SJCRH30 (cell line): ENCODE measurements at regions not wholly inside any gene's neighbourhood (a gene's known extent, or its start where the extent isn't known, plus 50 kb on each side); places are given as distances from the start of the nearest gene placed in this dataset.

Experiments used
- DNase-seq, 2 experiments: peaks; one replicate each; pipeline ENCODE4 v3.0.0-alpha.2; 2015 to 2020
- H3K27ac ChIP-seq: fragments of 250-450 bp; sonication (Bioruptor Pico); 2 replicates; pipeline ENCODE4 v1.5.1; 2020; ENCODE audit warnings: mild to moderate bottlenecking, moderate library complexity
- H3K27me3 ChIP-seq: fragments of 250-450 bp; sonication (Bioruptor Pico); 2 replicates; pipeline ENCODE4 v1.5.1; 2020; ENCODE audit warnings: mild to moderate bottlenecking, moderate library complexity
- H3K36me3 ChIP-seq: fragments of 250-450 bp; sonication (Bioruptor Pico); 2 replicates; pipeline ENCODE4 v1.5.1; 2020; ENCODE audit warnings: mild to moderate bottlenecking, moderate library complexity
- H3K4me1 ChIP-seq: fragments of 250-450 bp; sonication (Bioruptor Pico); 2 replicates; pipeline ENCODE4 v1.5.1; 2020; ENCODE audit warnings: mild to moderate bottlenecking, moderate library complexity
- H3K4me3 ChIP-seq: fragments of 250-450 bp; sonication (Bioruptor Pico); 2 replicates; pipeline ENCODE4 v1.5.1; 2020; ENCODE audit warnings: mild to moderate bottlenecking, moderate library complexity
- H3K9me3 ChIP-seq: fragments of 250-450 bp; sonication (Bioruptor Pico); replicated peaks from 2 replicates; pipeline ENCODE4 v1.5.1; 2020; ENCODE audit warnings: mild to moderate bottlenecking, moderate library complexity

DNA sequence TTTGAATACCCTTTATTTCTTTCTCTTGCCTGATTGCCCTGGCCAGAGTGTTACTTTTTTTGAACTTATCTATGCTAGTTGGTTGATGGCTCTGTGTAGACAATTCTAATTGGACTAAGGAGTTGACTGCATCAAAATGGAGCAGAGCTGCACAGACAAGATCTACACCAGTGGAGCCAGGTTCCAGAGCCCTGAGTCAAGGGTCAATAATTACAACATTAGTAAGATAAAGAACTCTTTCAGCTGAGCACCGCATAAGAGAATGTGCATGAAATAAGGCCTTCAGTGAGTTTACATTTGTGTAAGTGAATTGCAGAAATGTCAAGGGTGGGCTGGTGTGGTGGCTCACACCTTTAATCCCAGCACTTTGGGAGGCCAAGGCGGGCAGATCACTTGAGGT is 599.7 kb upstream of the TENM3 start:
- no peak overlapping the region for H3K27ac ChIP-seq
- no peaks in the 10 kb centered on the region for H3K27me3 ChIP-seq
- no peaks in the 10 kb centered on the region for H3K36me3 ChIP-seq
- H3K9me3 ChIP-seq = no peaks in the 10 kb centered on the region
- DNase-seq = no peak
- H3K4me3 ChIP-seq = no peak overlapping the region
- H3K4me1 ChIP-seq = no peaks in the 10 kb centered on the region

DNA sequence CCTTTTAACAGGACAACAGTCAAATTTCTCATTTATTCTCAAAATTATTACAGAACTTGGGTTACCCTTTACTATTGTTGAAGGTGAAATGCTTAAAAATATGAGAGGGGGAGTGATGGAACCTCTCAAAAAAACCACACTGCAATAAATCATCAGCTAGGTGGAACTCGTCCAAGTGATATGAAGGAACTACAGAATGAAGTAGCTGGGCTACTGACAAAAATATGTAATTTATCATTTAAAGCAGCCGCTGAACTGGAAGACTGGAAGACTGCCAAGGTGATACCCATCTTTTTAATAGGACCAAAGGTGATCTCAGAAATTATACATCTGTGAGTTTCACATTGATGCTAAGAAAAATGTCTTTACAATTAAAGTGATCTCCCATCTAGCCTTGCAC is 597.7 kb upstream of the TENM3 start:
- Histone ChIP-seq H3K4me1 (no peaks in the 10 kb centered on the region), H3K27me3 (no peaks in the 10 kb centered on the region), H3K27ac (no peak overlapping the region), H3K4me3 (no peak overlapping the region), H3K36me3 (no peaks in the 10 kb centered on the region), H3K9me3 (no peaks in the 10 kb centered on the region)
- no peak for DNase-seq

DNA sequence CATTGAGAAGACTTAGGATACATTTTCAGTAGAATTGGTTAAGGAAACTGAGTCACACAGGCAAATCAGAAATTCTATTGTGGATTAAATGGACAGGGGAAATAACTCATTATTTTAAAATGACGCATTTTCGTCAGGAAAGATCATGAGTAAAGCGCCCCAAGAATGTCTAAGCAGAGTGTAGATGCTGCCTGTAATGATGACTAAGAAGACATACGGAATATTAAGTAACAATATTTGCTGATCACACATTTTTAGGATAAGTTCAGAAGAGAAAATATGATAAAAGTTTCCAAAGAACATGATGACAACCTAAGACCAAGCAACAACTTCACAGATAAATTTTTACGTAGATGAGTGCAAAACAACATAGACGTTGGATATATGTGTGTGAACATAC is 596.3 kb upstream of the TENM3 start:
- DNase-seq = no peak
- H3K4me3 ChIP-seq = no peak overlapping the region

DNA sequence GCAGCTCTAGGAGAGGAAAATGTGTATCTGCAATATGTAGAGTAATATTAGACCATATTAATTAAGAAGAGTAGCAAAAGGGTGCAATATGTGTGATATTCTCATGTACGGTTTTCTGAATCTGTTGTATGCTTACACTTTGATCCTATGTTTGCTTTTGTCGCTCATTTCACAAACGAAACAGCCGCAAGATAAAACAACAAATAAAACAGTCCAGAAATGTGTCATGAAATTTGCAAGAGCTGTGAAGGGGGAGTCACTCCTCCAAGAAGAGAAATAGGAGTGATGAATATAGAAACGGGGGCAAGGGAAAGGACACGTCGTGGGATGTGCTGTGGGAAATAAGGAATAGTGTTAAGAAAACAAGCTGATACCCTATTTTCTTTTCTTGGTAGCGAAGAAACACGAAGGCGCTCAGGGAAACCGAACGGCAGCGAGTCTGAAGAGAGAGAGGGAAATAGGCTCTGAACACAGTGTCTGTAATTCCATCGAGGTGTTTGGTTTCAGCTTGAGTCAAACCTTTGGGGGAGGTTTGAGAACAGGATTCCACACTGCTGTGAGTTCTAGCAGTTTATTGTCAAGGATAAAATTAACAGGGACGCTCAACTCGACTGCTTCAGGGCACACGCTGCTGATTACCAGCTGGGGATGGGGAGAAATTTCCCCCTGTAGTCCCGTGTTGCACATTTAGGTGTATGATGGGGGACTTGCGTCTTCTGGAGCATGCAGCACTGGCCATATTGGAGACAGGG is 595.6 kb upstream of the TENM3 start:
- peak in 1 of 2 experiments; percentile 3 for DNase-seq
- Histone ChIP-seq H3K4me3 (no peak overlapping the region), H3K36me3 (no peaks in the 10 kb centered on the region), H3K4me1 (no peaks in the 10 kb centered on the region), H3K9me3 (no peaks in the 10 kb centered on the region), H3K27me3 (no peaks in the 10 kb centered on the region), H3K27ac (no peak overlapping the region)

More for the DNA sequence above, 596.3 kb upstream of the TENM3 start:
- Histone ChIP-seq H3K27ac (no peak overlapping the region), H3K4me1 (no peaks in the 10 kb centered on the region), H3K9me3 (no peaks in the 10 kb centered on the region), H3K36me3 (no peaks in the 10 kb centered on the region), H3K27me3 (no peaks in the 10 kb centered on the region)

DNA sequence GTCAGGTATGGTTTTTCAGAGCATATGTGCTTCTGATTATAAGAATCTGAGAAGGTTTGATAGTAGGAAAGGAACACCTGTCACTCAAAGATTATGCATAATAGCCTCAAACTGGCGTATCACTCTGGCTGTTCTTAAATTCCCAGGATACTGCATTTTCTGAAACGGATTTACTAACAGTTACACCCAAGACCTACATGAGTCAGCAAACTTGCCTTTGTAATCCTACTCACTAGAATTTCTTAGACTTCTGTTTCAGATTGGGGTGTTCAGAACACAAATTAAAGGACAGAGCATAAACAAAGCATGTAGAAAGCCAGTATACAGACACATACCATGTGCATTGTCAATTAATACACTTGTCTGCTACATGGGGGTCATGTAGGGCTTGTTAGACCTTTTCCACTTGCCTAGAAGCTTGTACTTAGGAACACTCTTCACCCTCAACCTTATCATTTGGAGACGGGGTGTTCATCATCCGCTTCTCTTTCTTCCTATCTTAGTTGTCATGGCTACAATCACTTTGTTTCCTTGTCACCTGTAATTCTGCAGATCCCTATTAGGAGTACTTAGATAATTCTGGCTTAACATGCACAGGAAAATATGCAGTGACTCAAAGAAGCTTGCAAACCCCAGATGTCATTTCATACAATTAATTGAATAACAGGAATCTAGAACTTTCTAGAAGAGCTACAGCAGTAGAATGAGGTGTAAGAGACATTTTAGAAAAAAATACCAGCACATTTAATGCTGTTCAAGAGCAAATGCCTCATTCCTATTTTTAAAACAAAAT is 593.0 kb upstream of the TENM3 start:
- H3K4me3 ChIP-seq = no peak overlapping the region
- no peaks in the 10 kb centered on the region for H3K36me3 ChIP-seq
- H3K27me3 ChIP-seq = no peaks in the 10 kb centered on the region
- DNase-seq = no peak
- H3K27ac ChIP-seq = no peak overlapping the region
- no peaks in the 10 kb centered on the region for H3K4me1 ChIP-seq
- H3K9me3 ChIP-seq = no peaks in the 10 kb centered on the region

DNA sequence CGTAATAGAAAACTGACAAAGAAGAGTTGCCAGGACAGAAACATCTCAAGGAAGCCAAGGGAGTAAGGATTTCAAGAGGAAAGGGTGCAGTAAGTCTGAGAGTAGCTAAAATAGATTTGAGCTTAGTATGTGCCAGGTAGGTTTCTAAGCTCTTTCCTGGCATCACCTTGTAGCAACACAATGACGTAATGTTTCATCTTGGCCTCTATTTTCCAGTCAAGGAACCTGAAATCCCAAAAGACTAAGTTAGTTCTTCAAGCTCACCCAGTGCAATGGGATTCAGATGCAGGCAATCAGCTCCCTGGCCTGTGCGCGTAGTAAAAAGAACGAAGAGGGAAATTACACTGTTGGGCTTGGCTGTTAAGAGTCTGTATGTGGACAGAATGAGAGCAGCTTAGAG is 586.5 kb upstream of the TENM3 start:
- H3K27me3 ChIP-seq = no peaks in the 10 kb centered on the region
- no peaks in the 10 kb centered on the region for H3K36me3 ChIP-seq
- no peak for DNase-seq
- no peaks in the 10 kb centered on the region for H3K9me3 ChIP-seq
- no peak overlapping the region for H3K4me3 ChIP-seq
- H3K4me1 ChIP-seq = no peaks in the 10 kb centered on the region
- no peak overlapping the region for H3K27ac ChIP-seq

DNA sequence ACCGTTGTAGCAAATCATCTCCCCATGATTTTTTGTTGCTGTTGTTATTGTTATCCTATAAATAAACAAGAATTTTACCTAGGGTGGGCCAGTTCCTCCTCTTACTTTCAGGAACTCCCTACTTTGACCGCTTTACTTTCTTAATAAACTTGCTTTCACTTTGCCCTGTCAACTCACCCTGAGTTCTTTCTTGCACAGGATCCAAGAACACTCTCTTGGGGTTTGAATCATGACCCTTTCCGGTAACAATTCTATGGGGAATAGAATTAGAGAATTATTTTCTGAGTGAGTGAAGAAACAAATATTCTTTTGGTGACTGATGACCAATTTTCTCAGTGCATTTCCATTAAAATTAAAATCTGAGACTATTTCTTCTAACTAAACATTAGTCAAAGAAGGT is 584.0 kb upstream of the TENM3 start:
- no peaks in the 10 kb centered on the region for H3K36me3 ChIP-seq
- H3K4me1 ChIP-seq = peaks cover 3% of the 10 kb centered on the region; the same call in 1 of the 2 replicates
- H3K27ac ChIP-seq = no peak overlapping the region
- no peak overlapping the region for H3K4me3 ChIP-seq
- H3K27me3 ChIP-seq = no peaks in the 10 kb centered on the region
- DNase-seq = no peak
- no peaks in the 10 kb centered on the region for H3K9me3 ChIP-seq

DNA sequence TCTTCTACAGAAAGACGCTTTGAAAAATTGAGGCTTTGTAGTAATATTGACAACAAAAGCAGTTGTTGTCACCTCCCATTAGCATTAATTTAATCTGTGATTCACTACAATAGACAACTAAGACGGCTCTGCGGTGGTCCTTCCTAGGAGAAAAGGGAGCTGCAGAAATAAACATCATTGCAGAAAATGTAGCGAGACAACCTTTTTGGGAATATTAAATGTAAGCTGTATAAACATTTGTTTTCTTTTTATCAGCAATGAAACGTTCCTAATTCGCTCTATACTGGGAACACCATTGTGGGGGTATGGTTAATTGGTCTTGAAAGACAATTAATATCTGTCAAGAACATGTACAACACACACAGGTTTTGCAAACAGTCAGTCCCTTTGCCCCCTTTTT is 583.3 kb upstream of the TENM3 start:
- no peaks in the 10 kb centered on the region for H3K27me3 ChIP-seq
- H3K36me3 ChIP-seq = no peaks in the 10 kb centered on the region

DNA sequence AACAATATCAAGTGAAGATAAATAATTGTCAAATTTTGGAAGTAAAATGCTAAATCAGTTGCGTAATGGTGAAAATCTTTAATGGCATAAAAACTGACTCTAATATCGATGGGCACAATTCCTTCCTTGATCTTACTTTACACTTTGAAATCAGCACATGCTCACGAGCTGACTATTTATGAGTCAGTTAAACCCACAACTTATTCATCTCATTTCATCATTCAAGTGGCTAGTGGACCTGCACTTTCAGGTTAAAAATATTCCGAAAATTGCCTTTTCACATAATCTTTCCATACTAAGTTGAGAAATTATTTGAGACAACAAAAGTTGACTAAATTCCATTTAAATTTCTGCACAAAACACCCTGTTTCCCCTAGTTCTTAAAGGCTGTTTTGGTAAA is 582.1 kb upstream of the TENM3 start:
- H3K27ac ChIP-seq = no peak overlapping the region
- H3K4me3 ChIP-seq = no peak overlapping the region
- H3K27me3 ChIP-seq = no peaks in the 10 kb centered on the region
- H3K36me3 ChIP-seq = no peaks in the 10 kb centered on the region
- DNase-seq = no peak
- H3K4me1 ChIP-seq = peaks cover 3% of the 10 kb centered on the region; the same call in 1 of the 2 replicates
- H3K9me3 ChIP-seq = no peaks in the 10 kb centered on the region

More for the DNA sequence above, 583.3 kb upstream of the TENM3 start:
- Histone ChIP-seq H3K9me3 (no peaks in the 10 kb centered on the region), H3K4me1 (peaks cover 3% of the 10 kb centered on the region; the same call in 1 of the 2 replicates), H3K27ac (no peak overlapping the region), H3K4me3 (no peak overlapping the region)
- DNase-seq = no peak

DNA sequence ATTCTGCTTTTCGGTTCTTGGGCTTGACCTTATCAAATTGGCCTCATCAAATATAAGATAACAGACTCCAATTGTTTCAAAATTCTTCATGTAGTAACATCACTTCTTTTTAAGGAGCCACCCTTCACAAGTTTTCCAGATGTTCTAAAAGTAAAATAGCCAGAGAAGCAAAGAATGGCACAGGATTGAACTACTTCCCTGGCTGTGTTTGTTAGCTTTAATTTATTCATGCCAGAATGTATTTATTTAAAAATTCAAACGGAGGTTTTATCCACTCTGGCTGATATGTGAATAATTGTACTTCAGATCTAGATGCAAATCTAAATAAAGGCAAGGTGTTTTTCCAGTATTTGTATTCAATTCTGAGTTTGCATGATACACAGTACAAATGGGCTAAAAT is 581.3 kb upstream of the TENM3 start:
- no peaks in the 10 kb centered on the region for H3K27me3 ChIP-seq
- no peaks in the 10 kb centered on the region for H3K9me3 ChIP-seq
- DNase-seq = no peak
- no peak overlapping the region for H3K4me3 ChIP-seq
- no peaks in the 10 kb centered on the region for H3K36me3 ChIP-seq
- H3K4me1 ChIP-seq = peaks cover 3% of the 10 kb centered on the region; the same call in 1 of the 2 replicates
- H3K27ac ChIP-seq = no peak overlapping the region

DNA sequence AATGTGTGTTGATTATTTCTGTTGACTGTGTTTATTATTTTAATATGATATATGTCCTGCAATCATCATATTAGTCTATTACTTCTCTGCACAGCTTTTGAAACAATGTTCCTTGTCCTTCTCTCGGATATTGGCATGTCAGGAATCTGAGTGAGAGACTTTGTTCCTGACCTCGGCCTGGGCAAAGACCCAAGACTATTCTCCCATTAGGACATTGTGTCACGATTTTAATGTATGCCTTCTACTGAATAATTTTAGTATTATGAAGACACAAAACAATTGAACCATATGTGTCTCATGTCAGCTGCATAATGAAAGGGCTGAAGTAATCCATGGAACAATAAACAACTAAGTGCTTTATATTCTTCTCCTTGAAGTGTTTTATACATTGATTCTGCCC is 580.8 kb upstream of the TENM3 start:
- Histone ChIP-seq H3K4me3 (no peak overlapping the region), H3K9me3 (no peaks in the 10 kb centered on the region), H3K27me3 (no peaks in the 10 kb centered on the region), H3K36me3 (no peaks in the 10 kb centered on the region), H3K4me1 (peaks cover 3% of the 10 kb centered on the region; the same call in 1 of the 2 replicates), H3K27ac (no peak overlapping the region)
- peak; percentile 6 to 8 for DNase-seq

DNA sequence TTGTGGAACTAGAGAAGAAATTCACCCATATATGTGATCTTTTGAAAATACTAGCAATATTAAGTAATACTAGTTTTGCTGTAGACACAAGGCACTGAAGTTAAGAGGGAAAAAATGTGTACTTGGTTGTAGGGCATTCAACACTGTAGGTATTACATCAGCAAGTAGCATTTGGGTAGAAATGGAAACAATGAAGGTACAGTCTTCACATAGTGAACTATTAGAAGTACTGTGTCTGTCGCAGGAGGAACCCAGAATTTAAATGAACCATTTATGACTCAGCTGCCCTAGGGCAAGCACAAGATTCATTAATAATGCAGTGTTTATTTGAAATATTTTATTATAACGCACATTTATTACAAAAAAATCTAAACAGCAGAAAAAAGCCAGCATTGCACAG is 572.7 kb upstream of the TENM3 start:
- H3K4me1 ChIP-seq = no peaks in the 10 kb centered on the region
- H3K9me3 ChIP-seq = no peaks in the 10 kb centered on the region
- no peak overlapping the region for H3K4me3 ChIP-seq
- H3K27me3 ChIP-seq = no peaks in the 10 kb centered on the region
- H3K36me3 ChIP-seq = no peaks in the 10 kb centered on the region
- H3K27ac ChIP-seq = no peak overlapping the region
- no peak for DNase-seq

DNA sequence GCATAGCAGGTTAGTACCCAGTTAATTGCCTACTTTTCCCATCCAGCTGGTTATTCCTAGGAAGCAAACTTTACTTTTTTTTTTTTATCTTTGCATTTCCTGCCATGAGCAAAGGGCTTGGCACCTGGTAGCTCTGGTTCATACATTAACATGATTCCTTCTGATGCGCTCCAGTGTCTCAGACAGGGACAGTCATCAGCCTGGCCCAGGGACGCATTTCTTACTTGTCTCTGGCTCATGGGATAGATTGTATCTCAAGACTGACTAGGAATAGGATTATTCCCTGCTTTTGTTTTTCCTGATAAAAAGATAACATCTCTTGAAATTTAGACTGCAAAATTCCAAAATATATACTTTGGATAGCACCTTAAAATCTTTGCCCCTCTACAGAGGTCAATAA is 571.5 kb upstream of the TENM3 start:
- H3K27ac ChIP-seq = no peak overlapping the region
- no peaks in the 10 kb centered on the region for H3K4me1 ChIP-seq
- H3K36me3 ChIP-seq = no peaks in the 10 kb centered on the region
- no peaks in the 10 kb centered on the region for H3K27me3 ChIP-seq
- no peak overlapping the region for H3K4me3 ChIP-seq
- H3K9me3 ChIP-seq = no peaks in the 10 kb centered on the region
- no peak for DNase-seq

DNA sequence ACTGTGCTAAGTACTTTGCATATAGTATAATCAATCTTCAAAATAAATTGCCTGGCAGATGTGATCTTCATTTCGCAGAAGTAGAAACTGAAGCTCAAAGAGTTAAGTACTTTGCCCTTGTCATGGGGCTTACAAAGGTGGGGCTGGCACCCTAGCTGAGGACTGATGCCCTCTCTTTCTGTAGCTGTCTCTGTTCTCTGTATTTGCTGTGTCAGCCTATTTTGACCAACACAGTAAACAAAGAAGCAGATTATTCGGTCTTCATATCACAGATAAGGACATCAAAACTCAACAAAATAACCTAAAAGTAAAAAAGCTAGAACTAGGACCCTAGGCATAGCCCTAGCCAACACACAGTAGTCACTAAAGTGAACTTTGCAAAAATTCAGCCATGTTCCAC is 570.5 kb upstream of the TENM3 start:
- no peak overlapping the region for H3K4me3 ChIP-seq
- no peaks in the 10 kb centered on the region for H3K4me1 ChIP-seq
- no peak for DNase-seq
- H3K9me3 ChIP-seq = no peaks in the 10 kb centered on the region
- H3K36me3 ChIP-seq = no peaks in the 10 kb centered on the region
- H3K27ac ChIP-seq = no peak overlapping the region
- no peaks in the 10 kb centered on the region for H3K27me3 ChIP-seq

DNA sequence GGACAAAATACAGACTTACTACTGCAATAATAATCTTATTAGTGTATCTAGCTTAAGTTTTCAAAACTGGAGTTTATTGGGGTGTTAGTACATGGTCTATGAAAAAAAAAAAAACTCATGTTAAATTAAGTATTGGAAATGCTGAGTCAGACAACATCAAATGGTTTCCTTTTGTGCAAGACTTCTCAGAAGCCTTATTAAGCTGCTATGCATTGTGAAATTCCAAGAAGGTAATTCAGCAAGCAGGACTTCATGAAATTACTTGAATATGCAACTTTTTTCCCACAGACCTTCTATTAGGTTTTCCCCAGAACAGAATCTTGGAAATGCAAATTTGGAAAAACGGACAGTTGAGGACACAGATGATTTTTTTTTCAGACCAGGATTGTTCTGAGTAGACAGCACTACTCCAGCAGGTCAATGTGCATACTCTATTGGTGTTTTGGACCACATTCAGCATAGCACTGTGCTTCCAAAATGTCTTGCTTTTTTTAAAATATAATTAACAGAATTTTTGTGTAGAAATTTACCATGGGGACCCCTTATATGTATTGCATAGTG is 568.8 kb upstream of the TENM3 start:
- Histone ChIP-seq H3K4me1 (no peaks in the 10 kb centered on the region), H3K27me3 (no peaks in the 10 kb centered on the region), H3K4me3 (no peak overlapping the region), H3K9me3 (no peaks in the 10 kb centered on the region), H3K27ac (no peak overlapping the region), H3K36me3 (no peaks in the 10 kb centered on the region)
- no peak for DNase-seq
